WTC11 (cell line): ENCODE measurements at regions not wholly inside any gene's neighbourhood (a gene's known extent, or its start where the extent isn't known, plus 50 kb on each side); places are given as distances from the start of the nearest gene placed in this dataset.

Experiments
- ATAC-seq: fragments of 200-7000 bp; cut with Tn5 transposase; 2 replicates; pipeline ENCODE4 v1.10.0; 2021; ENCODE audit warnings: mild to moderate bottlenecking, moderate library complexity
- CTCF ChIA-PET: fragments of 300-600 bp; sonication (Branson Sonifier 250); formaldehyde crosslinking; loops from one replicate; lab custom pipeline; 2021; ENCODE audit warnings: antibody characterized with exemption; lab: Charles Lee
- POLR2A ChIA-PET: fragments of 350-600 bp; sonication (Branson Sonifier 250); formaldehyde crosslinking; loops from one replicate; lab custom pipeline; 2021; ENCODE audit warnings: antibody characterized with exemption; lab: Charles Lee
- DNase-seq: peaks from one replicate; pipeline ENCODE4 v3.0.0; 2021; ENCODE audit warnings: low spot score
- H3K27ac Mint-ChIP-seq: 2 replicates; pipeline ENCODE4 v1.8.0; 2021; ENCODE audit warnings: mixed read lengths
- H3K27me3 Mint-ChIP-seq: 2 replicates; pipeline ENCODE4 v1.8.0; 2021; ENCODE audit warnings: low read depth, mild to moderate bottlenecking, moderate library complexity, mixed read lengths
- H3K36me3 Mint-ChIP-seq: 2 replicates; pipeline ENCODE4 v1.8.0; 2021; ENCODE audit warnings: mixed read lengths
- H3K4me1 Mint-ChIP-seq: 2 replicates; pipeline ENCODE4 v1.8.0; 2022; ENCODE audit warnings: mixed read lengths
- H3K4me3 Mint-ChIP-seq: 2 replicates; pipeline ENCODE4 v1.8.0; 2021; ENCODE audit warnings: mild to moderate bottlenecking, moderate library complexity, mixed read lengths
- H3K9me3 Mint-ChIP-seq: 2 replicates; pipeline ENCODE4 v1.8.0; 2021; ENCODE audit warnings: mixed read lengths
- ATF2 ChIP-seq: sonication (generic); formaldehyde crosslinking; IDR thresholded peaks from 2 replicates; pipeline ENCODE4 v1.8.1; 2022; ENCODE audit warnings: low read depth, missing genetic modification reagents, borderline replicate concordance
- CREM ChIP-seq: sonication (generic); formaldehyde crosslinking; IDR thresholded peaks from 2 replicates; pipeline ENCODE4 v1.8.1; 2022; ENCODE audit warnings: mild to moderate bottlenecking, missing genetic modification reagents, moderate library complexity
- ETV6 ChIP-seq: sonication (generic); formaldehyde crosslinking; IDR thresholded peaks from 2 replicates; pipeline ENCODE4 v1.8.1; 2022; ENCODE audit warnings: mild to moderate bottlenecking, missing genetic modification reagents
- FOXJ3 ChIP-seq: sonication (generic); formaldehyde crosslinking; IDR thresholded peaks from 2 replicates; pipeline ENCODE4 v1.9.0; 2021; ENCODE audit warnings: missing genetic modification reagents, mild to moderate bottlenecking, borderline replicate concordance
- FOXK1 ChIP-seq: sonication (generic); formaldehyde crosslinking; IDR thresholded peaks from 2 replicates; pipeline ENCODE4 v1.8.0; 2022; ENCODE audit warnings: mild to moderate bottlenecking, moderate library complexity, missing genetic modification reagents
- HMGA2 ChIP-seq: fragments of 250-450 bp; sonication (Bioruptor Pico); IDR thresholded peaks from 2 replicates; pipeline ENCODE4 v1.4.0; 2021; ENCODE audit warnings: mild to moderate bottlenecking, moderate library complexity
- JAZF1 ChIP-seq: fragments of 250-450 bp; sonication (Bioruptor Pico); IDR thresholded peaks from 2 replicates; pipeline ENCODE4 v1.9.0; 2021; ENCODE audit warnings: moderate library complexity, mild to moderate bottlenecking, inconsistent platforms
- NR2C2 ChIP-seq: sonication (generic); formaldehyde crosslinking; IDR thresholded peaks from 2 replicates; pipeline ENCODE4 v1.8.0; 2022; ENCODE audit warnings: mild to moderate bottlenecking, missing genetic modification reagents
- NR3C1 ChIP-seq: sonication (generic); formaldehyde crosslinking; conservative IDR thresholded peaks from 2 replicates; pipeline ENCODE4 v1.8.1; 2023; ENCODE audit warnings: low read depth, mild to moderate bottlenecking, missing genetic modification reagents
- SMAD3 ChIP-seq: sonication (generic); formaldehyde crosslinking; IDR thresholded peaks from 2 replicates; pipeline ENCODE4 v1.8.0; 2022; ENCODE audit warnings: missing genetic modification reagents, mild to moderate bottlenecking, borderline replicate concordance
- STAT6 ChIP-seq: sonication (generic); formaldehyde crosslinking; conservative IDR thresholded peaks from 2 replicates; pipeline ENCODE4 v1.8.1; 2023; ENCODE audit warnings: mild to moderate bottlenecking, low read depth, missing genetic modification reagents, moderate library complexity
- TEAD1 ChIP-seq: sonication (generic); formaldehyde crosslinking; IDR thresholded peaks from 2 replicates; pipeline ENCODE4 v1.8.0; 2022; ENCODE audit warnings: mild to moderate bottlenecking, missing genetic modification reagents
- TEAD4 ChIP-seq: sonication (generic); formaldehyde crosslinking; IDR thresholded peaks from 2 replicates; pipeline ENCODE4 v1.8.0; 2022; ENCODE audit warnings: mild to moderate bottlenecking, missing genetic modification reagents
- ZMAT4 ChIP-seq: fragments of 250-450 bp; sonication (Bioruptor Pico); IDR thresholded peaks from 2 replicates; pipeline ENCODE4 v1.9.0; 2021; ENCODE audit warnings: mild to moderate bottlenecking
- ZNF281 ChIP-seq: sonication (generic); formaldehyde crosslinking; IDR thresholded peaks from 2 replicates; pipeline ENCODE4 v1.8.0; 2023; ENCODE audit warnings: mild to moderate bottlenecking, missing genetic modification reagents
- ZNF416 ChIP-seq: fragments of 250-450 bp; sonication (Bioruptor Pico); IDR thresholded peaks from 2 replicates; pipeline ENCODE4 v1.9.0; 2021; ENCODE audit warnings: mild to moderate bottlenecking, inconsistent platforms
- ZNF512 ChIP-seq: sonication (generic); formaldehyde crosslinking; IDR thresholded peaks from 2 replicates; pipeline ENCODE4 v1.8.1; 2022; ENCODE audit warnings: missing genetic modification reagents, borderline replicate concordance
- ZSCAN18 ChIP-seq: fragments of 250-450 bp; sonication (Bioruptor Pico); IDR thresholded peaks from 2 replicates; pipeline ENCODE4 v2.1.2; 2022; ENCODE audit warnings: mild to moderate bottlenecking, moderate library complexity

- no peak for DNase-seq
- ATAC-seq, result no peak
- H3K4me1 Mint-ChIP-seq, result no peaks in the 10 kb centered on the region; the same call in 1 of the 2 replicates
- peaks cover 10% of the 10 kb centered on the region; the same call in 1 of the 2 replicates for H3K36me3 Mint-ChIP-seq
- H3K27ac Mint-ChIP-seq, result no peak overlapping the region
- ChIA-PET POLR2A (no interaction called here), CTCF (interaction anchor here (0.6 kb wide), 1 partner anchor 696 kb away, joined by 5 read pairs; no protein-coding TSS in a partner anchor)
- H3K9me3 Mint-ChIP-seq, result peaks cover 28% of the 10 kb centered on the region
- no peak overlapping the region for H3K4me3 Mint-ChIP-seq
- no peak for TF ChIP-seq JAZF1 (CRISPR knock-in tag)
- TF ChIP-seq ZSCAN18, result no peak
- no peak for TF ChIP-seq ETV6 (CRISPR knock-in tag)
- TF ChIP-seq FOXJ3 (CRISPR knock-in tag), result no peak
- no peak for TF ChIP-seq NR3C1
- no peak for TF ChIP-seq TEAD1 (CRISPR knock-in tag)
- no peak for TF ChIP-seq ATF2
- TF ChIP-seq NR2C2 (CRISPR knock-in tag), result no peak
- no peak for TF ChIP-seq ZMAT4 (CRISPR knock-in tag)
- no peak for TF ChIP-seq FOXK1 (CRISPR knock-in tag)
- no peak for TF ChIP-seq STAT6 (CRISPR knock-in tag)
- TF ChIP-seq CREM (CRISPR knock-in tag), result no peak
- no peak for TF ChIP-seq ZNF512 (CRISPR knock-in tag)
- no peak for TF ChIP-seq HMGA2 (CRISPR knock-in tag)
- TF ChIP-seq ZNF416 (CRISPR knock-in tag), result no peak
- no peak for TF ChIP-seq SMAD3 (CRISPR knock-in tag)
- no peak for TF ChIP-seq TEAD4 (CRISPR knock-in tag)
- TF ChIP-seq ZNF281 (CRISPR knock-in tag), result no peak
- H3K27me3 Mint-ChIP-seq, result no peaks in the 10 kb centered on the region
These were observed 372.7 kb upstream of the PSMD7 start for GRCh38 chr16:73923951-73924350.
